AG09319 (cell line): ENCODE measurements at regions not wholly inside any gene's neighbourhood (a gene's known extent, or its start where the extent isn't known, plus 50 kb on each side); places are given as distances from the start of the nearest gene placed in this dataset.
A peak's percentile ranks its signal among the peaks of the same experiment; 100 is the strongest.

Experiments used
- DNase-seq: peaks from one replicate; pipeline ENCODE4 v3.0.0-alpha.2; 2010; ENCODE audit warnings: low read depth; ENCODE audit errors: extremely low read depth
- TF ChIP-seq, protein P1 (sequence below): IDR thresholded peaks from 2 replicates; pipeline ENCODE4 v1.5.1; 2011; ENCODE audit warnings: low read depth, mild to moderate bottlenecking, inconsistent platforms, low read length, moderate library complexity

DNA sequence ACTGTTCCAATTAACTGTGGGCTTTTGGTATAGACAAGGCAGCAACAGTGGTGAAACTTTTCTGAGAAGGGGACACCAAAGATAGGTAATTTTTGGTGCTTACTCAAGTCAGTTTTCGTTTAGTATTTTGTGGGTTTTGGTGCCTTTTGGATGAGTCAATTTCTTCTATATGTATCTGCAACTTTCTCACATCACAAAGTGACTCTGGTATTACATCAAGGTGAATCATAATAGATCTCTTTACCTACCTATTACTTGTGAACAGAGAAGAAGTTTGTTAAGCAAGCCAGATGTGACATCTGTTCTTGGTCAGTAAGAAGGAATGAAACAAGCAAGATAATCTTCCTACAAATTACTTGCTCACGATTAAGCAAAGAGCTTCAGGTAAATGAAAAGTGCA, 732.4 kb upstream of the DPPA4 start:
- TF ChIP-seq, protein P1, sequence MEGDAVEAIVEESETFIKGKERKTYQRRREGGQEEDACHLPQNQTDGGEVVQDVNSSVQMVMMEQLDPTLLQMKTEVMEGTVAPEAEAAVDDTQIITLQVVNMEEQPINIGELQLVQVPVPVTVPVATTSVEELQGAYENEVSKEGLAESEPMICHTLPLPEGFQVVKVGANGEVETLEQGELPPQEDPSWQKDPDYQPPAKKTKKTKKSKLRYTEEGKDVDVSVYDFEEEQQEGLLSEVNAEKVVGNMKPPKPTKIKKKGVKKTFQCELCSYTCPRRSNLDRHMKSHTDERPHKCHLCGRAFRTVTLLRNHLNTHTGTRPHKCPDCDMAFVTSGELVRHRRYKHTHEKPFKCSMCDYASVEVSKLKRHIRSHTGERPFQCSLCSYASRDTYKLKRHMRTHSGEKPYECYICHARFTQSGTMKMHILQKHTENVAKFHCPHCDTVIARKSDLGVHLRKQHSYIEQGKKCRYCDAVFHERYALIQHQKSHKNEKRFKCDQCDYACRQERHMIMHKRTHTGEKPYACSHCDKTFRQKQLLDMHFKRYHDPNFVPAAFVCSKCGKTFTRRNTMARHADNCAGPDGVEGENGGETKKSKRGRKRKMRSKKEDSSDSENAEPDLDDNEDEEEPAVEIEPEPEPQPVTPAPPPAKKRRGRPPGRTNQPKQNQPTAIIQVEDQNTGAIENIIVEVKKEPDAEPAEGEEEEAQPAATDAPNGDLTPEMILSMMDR, result no peak
- no peak for DNase-seq

DNA sequence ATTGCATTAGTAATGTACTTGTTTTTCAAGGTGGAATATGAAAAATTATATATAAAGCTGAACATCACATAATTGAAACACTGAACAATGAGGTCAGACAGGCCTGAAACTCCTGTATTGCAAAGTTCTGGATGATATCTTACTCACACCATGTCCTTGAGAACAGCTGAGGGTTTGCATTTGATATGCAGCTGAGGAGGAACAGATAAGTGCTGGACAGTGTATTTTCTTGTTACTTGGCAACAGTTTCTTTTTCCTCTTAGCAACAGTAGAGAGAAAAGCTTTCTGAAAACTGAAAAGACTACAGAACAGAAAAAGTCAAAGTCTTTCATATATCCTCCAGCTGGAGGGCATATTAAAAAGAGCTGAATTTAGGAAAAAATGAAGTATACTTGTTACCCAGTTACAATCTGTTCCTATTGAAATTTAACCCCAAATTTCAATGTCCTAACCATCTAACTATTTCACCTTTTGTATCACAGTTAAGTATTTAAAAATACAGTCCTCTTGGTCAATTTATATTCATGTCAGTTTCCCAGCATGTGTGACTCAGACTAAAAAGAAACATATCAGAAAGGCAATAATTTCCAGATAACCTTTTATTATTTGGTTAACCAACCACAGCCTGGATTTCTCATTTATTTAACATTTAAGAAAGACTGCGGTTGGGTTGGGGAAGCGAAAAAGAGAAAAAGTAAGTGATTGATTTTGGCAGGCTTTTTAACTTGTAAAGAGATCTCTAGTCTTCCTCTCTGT, 733.0 kb upstream of the DPPA4 start:
- TF ChIP-seq, protein P1, result no peak
- DNase-seq, result peak; percentile 25

DNA sequence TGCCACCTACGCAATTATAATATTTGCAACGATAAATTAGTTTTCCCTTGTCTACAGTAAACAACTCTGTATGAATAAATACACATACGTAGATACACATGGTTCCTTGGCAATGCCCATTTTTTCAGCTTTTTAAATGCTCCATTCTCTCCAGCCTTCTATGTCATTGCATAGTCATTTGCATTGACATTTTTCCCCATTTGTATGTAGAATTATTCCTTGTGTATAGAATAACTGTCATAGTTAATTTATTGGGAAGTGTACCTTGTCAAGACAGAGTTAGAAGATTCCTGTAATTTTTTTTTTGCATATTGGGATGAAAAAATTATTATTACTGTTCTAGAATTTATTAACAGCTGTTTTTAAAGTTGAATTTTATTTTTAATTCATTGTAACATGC, 736.7 kb upstream of the DPPA4 start:
- TF ChIP-seq, protein P1, result no peak
- no peak for DNase-seq

DNA sequence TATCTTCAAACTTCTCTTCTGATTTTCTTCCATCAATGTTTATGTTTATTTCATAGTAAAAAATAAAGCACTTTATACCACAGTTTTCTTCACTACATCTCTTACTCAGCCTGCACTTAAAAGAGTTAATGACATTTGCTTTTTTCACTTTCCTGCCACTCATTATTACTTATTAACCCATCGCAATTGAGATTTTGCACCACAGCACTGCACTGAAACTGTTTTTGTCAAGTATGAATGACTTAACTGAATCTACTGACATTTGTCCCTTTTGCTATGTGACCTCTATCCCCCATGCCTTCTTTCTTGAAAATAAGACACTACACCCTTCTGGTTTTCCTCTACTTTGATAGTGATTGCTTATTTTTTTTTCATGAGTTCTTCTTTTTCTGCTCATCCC, 739.7 kb upstream of the DPPA4 start:
- TF ChIP-seq, protein P1, result no peak

DNA sequence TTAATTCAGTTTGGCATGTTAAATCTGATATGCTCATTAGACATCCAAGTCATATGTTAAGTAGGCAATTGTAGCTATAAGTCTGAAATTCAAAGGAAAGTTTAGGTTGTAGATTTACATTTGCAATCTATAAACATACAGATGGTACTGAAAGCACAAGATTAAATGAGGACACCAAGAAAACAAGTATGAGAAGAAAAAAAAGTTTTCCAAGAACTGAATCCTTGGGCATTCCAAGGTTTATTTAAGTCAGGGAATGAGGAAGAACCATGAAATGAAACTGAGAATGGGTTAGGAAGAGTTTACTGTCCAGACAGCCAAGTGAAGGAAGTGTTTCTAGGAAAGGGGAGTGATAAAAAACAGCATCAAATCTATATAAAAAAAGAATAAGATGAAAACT, 756.1 kb upstream of the DPPA4 start:
- TF ChIP-seq, protein P1, result no peak

More for the DNA sequence above, 739.7 kb upstream of the DPPA4 start:
- DNase-seq, result no peak

DNA sequence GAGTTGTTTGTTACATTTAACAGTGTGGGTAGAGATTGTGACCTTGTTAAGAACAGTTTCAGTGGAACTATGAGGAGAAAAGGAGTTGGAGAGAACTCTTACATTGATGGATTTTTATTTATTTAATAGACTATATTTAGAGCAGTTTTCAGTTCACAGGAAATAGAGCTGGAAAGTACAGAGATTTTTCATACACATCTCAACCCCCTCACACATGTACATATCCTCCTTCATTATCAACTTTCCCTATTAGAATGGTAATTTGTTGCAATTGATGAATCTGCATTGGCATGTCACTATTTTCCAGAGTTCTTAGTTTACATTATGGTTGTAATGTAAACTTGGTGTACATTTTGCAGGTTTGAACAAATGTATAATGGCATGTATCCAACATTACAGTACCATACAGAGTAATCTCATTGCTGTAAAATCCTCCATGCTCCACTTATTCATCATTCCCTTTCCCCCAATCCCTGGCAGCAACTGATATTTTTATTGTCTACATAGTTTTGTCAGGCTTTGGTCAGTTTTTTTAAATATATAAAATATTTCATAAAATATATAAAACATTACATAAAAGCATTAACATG, 756.6 kb upstream of the DPPA4 start:
- DNase-seq, result no peak
- TF ChIP-seq, protein P1, result no peak

More for the DNA sequence above, 756.1 kb upstream of the DPPA4 start:
- DNase-seq, result no peak

DNA sequence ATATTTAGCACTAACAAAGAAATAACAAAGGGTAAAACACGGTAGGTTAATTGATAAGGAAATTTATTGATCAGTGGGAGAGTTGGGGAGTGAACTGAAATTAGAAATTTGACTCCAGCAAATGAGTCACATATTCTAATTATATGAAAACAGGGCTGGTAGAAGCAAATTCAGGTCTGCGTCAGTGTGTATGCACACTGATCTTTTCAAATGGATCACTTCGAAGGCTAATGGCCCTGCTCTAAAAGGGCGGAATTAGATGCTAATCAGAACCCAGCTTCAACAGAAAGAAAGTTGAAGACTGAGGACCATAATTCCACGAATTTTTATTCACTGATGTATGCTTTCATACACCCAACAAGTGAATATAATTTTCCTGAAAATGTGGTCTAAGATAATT, 762.4 kb upstream of the DPPA4 start:
- TF ChIP-seq, protein P1, result no peak
- DNase-seq, result no peak
